Kidney (tissue), 13 donors: ENCODE measurements at regions not wholly inside any gene's neighbourhood (a gene's known extent, or its start where the extent isn't known, plus 50 kb on each side); places are given as distances from the start of the nearest gene placed in this dataset.

Source experiments
- DNase-seq, 5 donors: peaks; one replicate each; pipeline ENCODE4 v3.0.0-alpha.2; 2013 to 2020
- FAIRE-seq: peaks from 2 replicates; lab custom pipeline; 2012; peaks lifted over from hg19 to GRCh38; lab: Jason Lieb, UNC
- H3K27ac ChIP-seq, 2 donors: one replicate each; pipeline ENCODE4 v1.7.0; 2013; ENCODE audit warnings: low read depth in 2 of 2, low read length in 2 of 2, inconsistent platforms in 1 of 2
- H3K27me3 ChIP-seq: one replicate; pipeline ENCODE4 v1.7.1; 2013; ENCODE audit warnings: low read length, inconsistent platforms; ENCODE audit not compliant: control insufficient read depth, insufficient read depth
- H3K36me3 ChIP-seq, 3 donors: one replicate each; pipeline versions ENCODE4 v1.7.0 to v1.7.1; 2013; ENCODE audit warnings: low read length in 3 of 3, control low read depth in 1 of 3, inconsistent platforms in 1 of 3; ENCODE audit not compliant: insufficient read depth in 3 of 3, control insufficient read depth in 2 of 3
- H3K4me1 ChIP-seq, 3 donors: one replicate each; pipeline versions ENCODE4 v1.7.0 to v1.7.1; 2013; ENCODE audit warnings: low read length in 3 of 3, inconsistent platforms in 1 of 3, low read depth in 1 of 3; ENCODE audit not compliant: control insufficient read depth in 2 of 3, insufficient read depth in 2 of 3
- H3K4me3 ChIP-seq, 3 donors: one replicate each; pipeline versions ENCODE4 v1.7.0 to v1.8.1; 2013; ENCODE audit warnings: low read length in 3 of 3, control low read depth in 1 of 3, inconsistent platforms in 1 of 3
- H3K9ac ChIP-seq, 3 donors: one replicate each; pipeline versions ENCODE4 v1.7.0 to v1.7.1; 2013; ENCODE audit warnings: low read length in 3 of 3, control low read depth in 1 of 3, inconsistent platforms in 1 of 3
- H3K9me3 ChIP-seq, 3 donors: one replicate each; pipeline versions ENCODE4 v1.7.0 to v1.7.1; 2013; ENCODE audit warnings: low read length in 3 of 3, control low read depth in 1 of 3, inconsistent platforms in 1 of 3; ENCODE audit not compliant: control insufficient read depth in 2 of 3, insufficient read depth in 1 of 3
- intact Hi-C: fragments of 100-400 bp; cut with DNase I; formaldehyde crosslinking; loops from one replicate; pipeline ENCODE4 v1.11.1; 2022
- TF ChIP-seq, protein P1 (sequence below): IDR thresholded peaks from 3 replicates; pipeline ENCODE4 v1.5.1; 2012; ENCODE audit warnings: mild to moderate bottlenecking, moderate library complexity, borderline replicate concordance; ENCODE audit not compliant: insufficient read depth; ENCODE audit errors: extremely low read depth
- donor health status: control.
- donor health status: control.
- donor health status: control.
- donor health status: control.
- donor health status: control.
- donor health status: DM: yes; HTN: yes; CAD: no.
- donor health status: Normal renal cell carcinoma (clear cell type).

DNA sequence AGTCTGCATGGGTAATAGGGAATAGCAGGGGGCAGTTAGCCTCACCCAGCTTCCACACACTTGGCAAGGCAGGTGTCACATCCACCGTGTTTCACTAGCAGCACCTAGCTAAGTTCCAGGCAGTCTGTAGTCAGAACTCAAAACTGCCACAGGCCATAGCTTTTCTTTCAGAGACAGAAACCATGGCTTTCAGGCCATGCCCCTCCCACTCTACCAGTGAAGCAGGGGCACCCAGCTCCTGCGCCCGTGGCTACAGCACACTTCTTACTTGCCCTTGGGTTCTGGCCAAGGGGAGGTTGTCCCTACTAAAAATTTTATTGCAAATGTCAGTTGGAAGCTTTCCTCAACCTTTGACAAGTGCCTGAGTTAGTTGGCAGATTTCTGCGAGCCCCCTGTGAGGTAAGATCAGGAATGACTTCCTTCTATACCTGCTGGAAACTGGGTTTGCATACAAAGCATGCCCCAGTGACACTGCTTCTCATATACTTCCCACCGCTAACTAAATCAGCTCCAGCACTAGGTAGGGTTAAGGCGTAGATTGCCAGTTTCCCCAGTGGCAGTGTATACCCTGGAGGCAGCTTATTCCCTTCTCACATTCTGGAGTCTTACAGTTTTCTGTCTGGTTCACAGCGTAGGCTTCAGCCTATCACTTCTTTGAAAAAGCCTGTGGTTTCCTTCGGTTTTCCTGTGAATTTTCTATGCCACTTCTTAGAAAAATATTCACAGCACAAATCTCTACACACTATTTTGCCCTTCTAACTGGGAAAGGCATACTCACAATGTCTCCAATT, 139.0 kb upstream of the LUZP2 start:
- TF ChIP-seq, protein P1, sequence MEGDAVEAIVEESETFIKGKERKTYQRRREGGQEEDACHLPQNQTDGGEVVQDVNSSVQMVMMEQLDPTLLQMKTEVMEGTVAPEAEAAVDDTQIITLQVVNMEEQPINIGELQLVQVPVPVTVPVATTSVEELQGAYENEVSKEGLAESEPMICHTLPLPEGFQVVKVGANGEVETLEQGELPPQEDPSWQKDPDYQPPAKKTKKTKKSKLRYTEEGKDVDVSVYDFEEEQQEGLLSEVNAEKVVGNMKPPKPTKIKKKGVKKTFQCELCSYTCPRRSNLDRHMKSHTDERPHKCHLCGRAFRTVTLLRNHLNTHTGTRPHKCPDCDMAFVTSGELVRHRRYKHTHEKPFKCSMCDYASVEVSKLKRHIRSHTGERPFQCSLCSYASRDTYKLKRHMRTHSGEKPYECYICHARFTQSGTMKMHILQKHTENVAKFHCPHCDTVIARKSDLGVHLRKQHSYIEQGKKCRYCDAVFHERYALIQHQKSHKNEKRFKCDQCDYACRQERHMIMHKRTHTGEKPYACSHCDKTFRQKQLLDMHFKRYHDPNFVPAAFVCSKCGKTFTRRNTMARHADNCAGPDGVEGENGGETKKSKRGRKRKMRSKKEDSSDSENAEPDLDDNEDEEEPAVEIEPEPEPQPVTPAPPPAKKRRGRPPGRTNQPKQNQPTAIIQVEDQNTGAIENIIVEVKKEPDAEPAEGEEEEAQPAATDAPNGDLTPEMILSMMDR, result no peak
- intact Hi-C loops, result no loop called here
- H3K4me1 ChIP-seq, result no peaks in the 10 kb centered on the region
- no peak overlapping the region for H3K4me3 ChIP-seq
- no peaks in the 10 kb centered on the region for H3K27me3 ChIP-seq
- H3K27ac ChIP-seq, result no peak overlapping the region
- H3K9ac ChIP-seq, result no peak overlapping the region
- DNase-seq (no peak), FAIRE-seq (no peak)
- no peaks in the 10 kb centered on the region for H3K36me3 ChIP-seq
- H3K9me3 ChIP-seq, result peaks cover 0 to 4% (median 0%) of the 10 kb centered on the region in 3 donors

DNA sequence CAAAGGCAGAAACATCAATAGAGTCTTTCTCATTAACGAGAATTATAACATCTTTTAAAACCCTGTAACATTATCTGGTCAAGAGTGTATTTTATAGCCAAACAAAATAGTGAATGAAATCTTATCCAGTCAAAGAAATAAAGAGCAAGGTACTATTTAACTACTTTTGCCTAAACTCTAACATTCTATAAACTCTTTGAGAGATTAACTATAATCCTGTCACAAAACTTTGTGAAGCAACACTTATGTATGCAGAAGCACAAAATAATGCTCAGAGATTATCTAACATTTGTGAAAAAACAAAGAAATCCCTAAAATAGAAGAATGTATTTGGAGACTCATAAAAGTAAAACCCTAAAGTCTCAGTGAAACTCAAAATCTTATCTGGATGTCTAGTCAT, 124.4 kb upstream of the LUZP2 start:
- intact Hi-C loops, result no loop called here
- FAIRE-seq, result no peak
- Histone ChIP-seq H3K9me3 (no peaks in the 10 kb centered on the region), H3K27me3 (no peaks in the 10 kb centered on the region), H3K4me3 (no peak overlapping the region), H3K9ac (no peak overlapping the region), H3K36me3 (no peaks in the 10 kb centered on the region), H3K4me1 (no peaks in the 10 kb centered on the region), H3K27ac (no peak overlapping the region)
- DNase-seq, result no peak
- TF ChIP-seq, protein P1, result no peak

DNA sequence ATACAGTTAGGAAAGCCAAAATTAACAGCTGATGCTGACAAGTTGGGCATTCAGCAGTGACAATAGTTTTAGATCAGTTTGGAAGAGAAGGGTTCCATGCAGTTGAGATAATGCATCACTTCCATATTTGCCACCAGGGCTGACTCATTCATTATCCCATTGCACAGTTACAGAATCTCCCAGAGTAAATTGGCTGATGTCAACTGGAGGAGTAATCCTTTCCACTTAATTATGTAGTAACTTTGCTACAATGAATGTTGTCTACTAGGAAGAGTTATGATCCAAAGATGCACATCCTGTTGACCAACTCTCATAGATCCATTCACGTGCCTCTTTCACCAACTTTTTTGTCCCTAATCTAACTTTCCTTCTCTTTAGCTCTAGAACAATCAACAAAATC, 123.3 kb upstream of the LUZP2 start:
- Histone ChIP-seq H3K4me3 (no peak overlapping the region), H3K27me3 (no peaks in the 10 kb centered on the region), H3K36me3 (no peaks in the 10 kb centered on the region), H3K4me1 (no peaks in the 10 kb centered on the region), H3K9ac (no peak overlapping the region), H3K27ac (no peak overlapping the region), H3K9me3 (no peaks in the 10 kb centered on the region)
- intact Hi-C loops, result no loop called here
- DNase-seq, result no peak
- no peak for FAIRE-seq
- TF ChIP-seq, protein P1, result no peak
